GM21786 (cell line): ENCODE measurements at regions not wholly inside any gene's neighbourhood (a gene's known extent, or its start where the extent isn't known, plus 50 kb on each side); places are given as distances from the start of the nearest gene placed in this dataset.
A peak's percentile ranks its signal among the peaks of the same experiment; 100 is the strongest.

Source experiments
- ATAC-seq: cut with Tn5 transposase; IDR thresholded peaks from one replicate; pipeline ENCODE4 v1.9.1; 2021; ENCODE audit not compliant: unreplicated experiment

- no peak for ATAC-seq
Measured at GRCh38 chr13:108435393-108436149, 166.1 kb downstream of the TNFSF13B start.

DNA sequence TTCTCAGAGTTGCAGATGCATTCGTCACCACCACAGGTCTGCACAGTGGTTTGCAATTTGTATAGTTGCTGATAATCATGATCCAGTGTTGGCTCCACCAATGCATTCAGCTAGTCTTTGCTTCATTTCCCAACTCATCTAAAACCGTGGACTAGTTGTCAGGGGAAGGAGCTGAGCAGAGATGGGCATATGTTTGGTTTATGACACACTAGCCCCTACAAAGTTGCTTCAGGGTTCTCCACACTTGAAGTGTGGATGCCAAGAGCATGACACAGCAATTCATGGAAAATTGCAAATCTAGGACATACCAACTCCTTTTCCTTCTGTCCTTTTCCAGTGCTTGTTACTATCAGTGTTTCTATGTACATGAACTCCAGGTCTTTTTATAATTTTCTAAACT is 168.0 kb downstream of the TNFSF13B start:
- no peak for ATAC-seq

DNA sequence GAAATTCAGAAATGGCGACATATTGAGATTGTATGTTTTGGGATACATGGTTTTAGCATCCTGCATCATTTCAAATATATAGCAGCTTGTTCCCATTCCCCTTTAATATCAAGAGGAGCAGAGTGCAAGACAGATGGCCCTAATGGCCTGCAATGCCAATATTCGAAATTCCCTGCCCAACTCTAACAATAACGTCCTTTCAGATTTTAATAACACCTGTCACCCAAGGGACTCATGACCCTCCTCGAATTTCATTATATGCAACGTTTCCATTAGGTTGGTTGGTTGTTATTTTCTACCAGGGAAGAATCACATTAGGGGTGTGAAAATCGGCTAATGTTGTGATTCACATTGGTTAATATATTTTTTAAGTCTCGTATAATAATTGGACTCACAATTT is 170.0 kb downstream of the TNFSF13B start:
- ATAC-seq, result no peak

DNA sequence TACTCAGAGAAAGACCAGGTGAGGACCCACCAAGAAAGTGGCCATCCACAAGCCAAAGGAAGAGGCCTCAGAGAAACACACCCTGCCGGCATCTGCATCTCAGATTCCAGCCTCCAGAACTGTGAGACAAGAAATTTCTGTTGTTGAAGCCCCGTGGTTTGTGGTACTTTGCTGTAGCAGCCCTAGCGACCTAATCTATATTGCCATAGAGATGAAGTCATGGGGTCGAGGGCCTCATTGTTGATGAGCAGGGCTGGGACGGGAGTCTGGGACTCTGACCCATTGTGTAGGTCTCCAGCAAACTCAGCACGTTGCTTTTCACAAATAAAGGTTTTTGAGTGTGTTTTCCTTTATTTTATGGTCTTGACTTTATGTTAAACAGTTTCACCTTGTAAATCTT is 174.9 kb downstream of the TNFSF13B start:
- no peak for ATAC-seq

DNA sequence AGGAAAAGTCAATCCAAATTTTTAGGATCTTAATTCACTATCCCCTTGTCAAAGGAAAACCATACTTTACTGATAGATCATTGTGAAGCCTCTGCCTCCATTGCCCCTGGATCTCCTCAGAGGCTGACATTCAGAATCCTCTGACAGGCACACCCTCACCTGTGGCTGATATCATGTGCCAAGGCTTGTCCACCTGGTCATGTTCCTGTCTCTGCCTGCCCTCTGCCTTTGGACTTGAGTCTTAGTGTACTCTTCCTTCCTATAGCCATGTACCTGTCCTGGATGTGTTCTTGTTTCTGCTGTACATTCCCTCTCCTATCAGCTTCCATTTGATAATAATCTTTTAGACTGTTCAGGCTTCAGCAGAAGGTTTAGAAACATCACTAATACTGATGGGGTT is 179.4 kb downstream of the TNFSF13B start:
- no peak for ATAC-seq

DNA sequence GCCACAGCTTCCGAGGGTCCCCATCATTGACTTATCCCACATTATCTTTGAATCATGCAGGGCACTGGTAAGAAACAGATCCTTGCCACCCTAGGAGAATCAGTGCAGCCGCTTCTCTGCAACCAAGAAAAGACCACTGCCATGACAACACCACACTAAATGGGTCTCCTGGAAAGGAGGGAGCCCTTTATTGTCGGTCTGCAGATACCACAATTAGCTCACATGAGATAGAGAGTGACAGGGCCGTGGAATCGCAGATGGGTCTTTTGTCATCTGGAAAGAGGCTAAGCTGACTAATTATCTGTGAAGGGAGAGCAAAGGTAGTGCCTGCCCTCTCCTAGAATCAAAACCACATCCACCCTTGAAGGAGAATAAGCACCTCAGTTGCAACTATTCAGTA is 178.3 kb upstream of the MYO16 start:
- ATAC-seq, result no peak

GRCh38 chr13:108455320-108455719 is 174.1 kb upstream of the MYO16 start:
- no peak for ATAC-seq

DNA sequence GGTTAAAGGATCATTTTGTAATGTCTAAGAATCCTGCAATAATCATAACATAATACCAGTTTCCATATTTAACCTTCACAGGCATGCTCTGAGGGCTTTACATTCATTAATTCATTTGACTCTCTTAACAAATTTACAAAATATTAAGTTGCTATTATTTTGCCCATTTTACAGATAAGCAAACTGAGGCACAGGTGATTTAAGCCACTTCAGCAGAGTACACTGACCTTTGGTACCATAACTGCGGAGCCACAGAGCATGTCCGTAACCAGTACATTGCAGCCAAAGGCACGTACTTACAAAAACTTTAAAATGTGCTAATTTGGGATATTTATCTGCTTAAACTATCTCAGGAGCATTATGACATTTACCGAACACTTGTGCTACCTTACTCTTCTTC is 169.4 kb upstream of the MYO16 start:
- no peak for ATAC-seq

GRCh38 chr13:108460746-108461145 is 168.7 kb upstream of the MYO16 start:
- ATAC-seq, result no peak

DNA sequence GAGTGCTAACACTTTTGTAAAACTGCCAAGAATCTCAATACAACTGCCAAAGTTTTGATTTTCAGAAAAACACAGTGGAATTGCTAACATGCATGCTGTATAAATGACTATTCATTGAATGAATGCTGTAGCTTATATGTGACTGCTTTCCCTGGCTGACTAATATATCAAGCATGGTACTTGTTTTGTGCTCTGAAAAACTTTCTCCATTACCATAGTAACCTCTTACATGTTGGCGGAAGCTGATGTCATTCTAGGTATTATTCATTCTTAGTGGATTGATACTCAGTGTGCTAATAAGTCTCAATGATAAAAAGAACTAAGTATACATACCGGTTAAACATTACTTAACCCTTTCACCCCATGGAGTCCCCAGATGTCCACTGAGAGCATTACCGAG is 166.1 kb upstream of the MYO16 start:
- peak; percentile 48 for ATAC-seq

GRCh38 chr13:108470921-108471320 is 158.5 kb upstream of the MYO16 start:
- ATAC-seq, result no peak

- ATAC-seq, result no peak
Measured at GRCh38 chr13:108475181-108475580, 154.2 kb upstream of the MYO16 start.

- no peak for ATAC-seq
Measured at GRCh38 chr13:108477376-108477775, 152.0 kb upstream of the MYO16 start.

GRCh38 chr13:108478179-108478578 is 151.2 kb upstream of the MYO16 start:
- ATAC-seq, result no peak

DNA sequence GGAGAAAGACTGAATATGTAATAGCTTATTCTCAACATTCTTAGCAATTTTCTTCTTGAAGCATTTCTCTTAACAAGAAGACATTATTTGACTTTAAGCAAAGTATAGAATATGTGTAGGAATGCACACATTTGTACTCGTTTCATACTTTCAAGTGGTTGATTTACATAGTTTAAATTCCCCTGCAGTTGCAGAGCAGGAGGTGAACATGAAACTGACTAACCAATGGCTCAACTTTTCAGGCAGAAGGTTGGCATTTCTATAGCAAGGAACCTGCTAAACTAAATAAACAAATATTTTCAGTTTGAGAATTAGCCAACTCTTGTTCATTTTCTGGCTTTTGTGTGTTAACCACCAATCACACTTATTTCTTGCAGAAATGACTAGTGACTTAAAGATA is 145.4 kb upstream of the MYO16 start:
- ATAC-seq, result no peak

GRCh38 chr13:108486096-108486495 is 143.3 kb upstream of the MYO16 start:
- no peak for ATAC-seq

GRCh38 chr13:108494991-108495645 is 134.3 kb upstream of the MYO16 start:
- ATAC-seq, result no peak

DNA sequence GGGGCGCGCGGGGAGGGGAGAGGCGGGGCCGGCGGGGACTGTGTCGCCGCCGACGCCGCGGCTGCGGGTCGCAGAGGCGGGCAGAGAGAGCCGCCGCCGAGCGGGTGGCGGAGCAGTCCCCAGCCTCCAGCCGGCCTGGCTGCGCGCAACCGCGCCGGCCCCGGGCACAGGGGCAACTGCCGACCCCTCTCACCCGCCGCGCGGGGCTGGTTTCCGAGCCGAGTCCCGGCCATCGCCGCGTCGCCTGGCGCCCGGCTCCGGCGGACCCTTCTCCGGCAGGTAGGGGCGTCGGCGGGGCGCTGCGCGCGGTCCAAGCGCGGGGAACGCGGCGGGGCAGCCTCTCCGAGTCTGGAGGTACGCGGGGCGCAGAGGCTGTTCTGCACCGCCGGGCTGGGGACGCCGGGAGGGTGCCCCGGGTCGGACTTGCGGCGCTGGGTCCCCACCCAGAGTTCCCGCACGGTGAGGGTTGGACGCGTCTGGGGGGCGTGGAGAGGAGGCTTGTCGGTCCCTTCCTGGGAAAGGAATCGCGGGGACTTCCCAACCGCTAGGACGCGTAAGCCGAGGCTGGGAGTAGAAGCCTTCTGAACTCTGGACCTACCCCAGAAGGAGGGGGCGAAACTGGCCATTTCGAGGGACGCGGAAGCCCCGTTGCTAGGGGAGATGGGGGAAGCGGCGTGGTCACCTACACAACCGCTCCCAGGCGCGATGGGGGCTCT is 133.6 kb upstream of the MYO16 start:
- no peak for ATAC-seq

- ATAC-seq, result no peak
Measured at GRCh38 chr13:108496362-108497210, 132.8 kb upstream of the MYO16 start.

DNA sequence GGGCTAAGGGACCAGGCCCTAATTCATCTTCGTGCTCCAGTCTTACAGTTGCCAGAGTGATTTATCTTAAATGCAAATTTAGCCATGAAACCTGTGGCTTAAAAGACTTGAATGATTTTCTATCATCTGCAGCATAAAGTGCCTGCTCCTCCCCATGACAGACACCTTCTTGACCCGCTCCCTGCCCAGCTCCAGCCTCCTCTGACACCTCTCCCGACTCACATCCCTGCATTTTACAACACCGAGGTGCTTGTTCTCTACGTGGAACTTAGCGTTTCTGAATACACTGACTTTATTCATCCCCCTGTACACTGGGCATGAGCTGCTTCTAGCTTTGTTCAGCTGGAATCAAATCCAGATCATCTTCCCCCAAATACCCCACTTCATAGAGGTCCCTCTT is 128.7 kb upstream of the MYO16 start:
- ATAC-seq, result no peak

DNA sequence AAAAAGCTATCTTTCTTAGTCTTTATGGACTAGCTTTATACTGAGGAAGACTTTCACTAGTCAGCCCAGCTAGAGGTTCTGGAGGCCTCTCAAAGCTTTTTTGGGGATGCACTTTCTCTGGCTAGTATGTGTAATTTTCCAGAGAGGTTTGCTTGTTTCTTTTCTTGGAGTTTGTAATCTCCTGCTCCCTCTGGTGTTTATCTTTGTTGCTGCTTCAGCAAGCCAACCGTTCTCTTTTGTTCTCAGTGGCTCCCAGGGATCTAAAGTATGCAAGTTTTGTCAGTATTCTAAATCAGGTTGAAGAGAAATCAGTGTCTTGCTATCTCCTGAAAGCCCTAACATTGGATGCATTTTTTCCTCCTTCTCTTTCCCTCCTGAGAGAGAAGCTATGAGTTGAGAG is 121.1 kb upstream of the MYO16 start:
- no peak for ATAC-seq
